NCI-H2081 (cell line): ENCODE measurements at regions not wholly inside any gene's neighbourhood (a gene's known extent, or its start where the extent isn't known, plus 50 kb on each side); places are given as distances from the start of the nearest gene placed in this dataset.

Experiments used
- DNase-seq, 2 experiments: peaks; one replicate each; lab custom pipeline; 2025; lab: John Stamatoyannopoulos, UW

GRCh38 chr2:128437204-128437565 is 118.5 kb upstream of the HS6ST1 start:
- DNase-seq, result no peak

DNA sequence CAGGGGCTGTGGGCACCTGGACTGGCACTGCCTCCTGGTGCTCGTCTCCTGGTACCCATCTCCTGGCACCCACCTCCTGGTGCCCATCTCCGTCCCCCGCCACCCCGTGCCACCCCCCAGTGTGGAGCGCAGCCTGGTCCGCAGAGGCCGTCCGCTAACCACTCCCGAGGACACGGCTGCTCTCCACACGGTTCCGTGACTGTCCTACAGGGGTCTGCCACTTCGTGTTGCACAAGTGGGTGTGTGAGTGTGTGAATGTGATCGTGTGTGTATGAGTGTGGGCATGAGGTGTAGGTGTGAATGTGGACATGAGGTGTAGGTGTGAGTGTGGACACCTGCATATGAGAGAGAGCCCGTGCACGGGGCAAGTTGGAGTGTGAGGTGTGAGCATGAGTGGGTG is 119.4 kb upstream of the HS6ST1 start:
- DNase-seq, result no peak

DNA sequence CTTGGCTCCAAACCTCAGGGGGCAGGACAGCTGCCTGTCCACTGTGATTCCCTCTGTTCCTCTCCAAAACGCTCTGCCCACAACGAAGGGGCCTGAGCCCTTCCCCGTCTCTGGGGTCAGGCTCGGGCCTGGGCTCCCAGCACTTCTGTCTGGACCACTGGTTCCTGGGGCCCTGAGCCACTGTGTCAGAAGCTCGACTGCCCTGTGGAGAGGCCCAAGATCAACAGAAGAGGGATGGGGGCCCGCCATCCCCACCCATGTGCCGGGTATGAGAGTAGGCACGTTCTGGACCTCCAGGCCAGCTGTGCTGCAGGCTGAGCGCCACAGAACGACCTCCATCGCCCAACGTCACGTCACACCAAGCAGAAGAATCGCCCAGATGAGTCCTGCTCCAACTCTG is 119.9 kb upstream of the HS6ST1 start:
- DNase-seq, result no peak

GRCh38 chr2:128439031-128439790 is 120.5 kb upstream of the HS6ST1 start:
- DNase-seq, result no peak

- no peak for DNase-seq
These were observed 121.4 kb upstream of the HS6ST1 start for GRCh38 chr2:128439791-128440665.

- peak; percentile 15 to 17 for DNase-seq
These were observed 122.1 kb upstream of the HS6ST1 start for GRCh38 chr2:128440666-128441340.

GRCh38 chr2:128441341-128442052 is 122.8 kb upstream of the HS6ST1 start:
- no peak for DNase-seq

DNA sequence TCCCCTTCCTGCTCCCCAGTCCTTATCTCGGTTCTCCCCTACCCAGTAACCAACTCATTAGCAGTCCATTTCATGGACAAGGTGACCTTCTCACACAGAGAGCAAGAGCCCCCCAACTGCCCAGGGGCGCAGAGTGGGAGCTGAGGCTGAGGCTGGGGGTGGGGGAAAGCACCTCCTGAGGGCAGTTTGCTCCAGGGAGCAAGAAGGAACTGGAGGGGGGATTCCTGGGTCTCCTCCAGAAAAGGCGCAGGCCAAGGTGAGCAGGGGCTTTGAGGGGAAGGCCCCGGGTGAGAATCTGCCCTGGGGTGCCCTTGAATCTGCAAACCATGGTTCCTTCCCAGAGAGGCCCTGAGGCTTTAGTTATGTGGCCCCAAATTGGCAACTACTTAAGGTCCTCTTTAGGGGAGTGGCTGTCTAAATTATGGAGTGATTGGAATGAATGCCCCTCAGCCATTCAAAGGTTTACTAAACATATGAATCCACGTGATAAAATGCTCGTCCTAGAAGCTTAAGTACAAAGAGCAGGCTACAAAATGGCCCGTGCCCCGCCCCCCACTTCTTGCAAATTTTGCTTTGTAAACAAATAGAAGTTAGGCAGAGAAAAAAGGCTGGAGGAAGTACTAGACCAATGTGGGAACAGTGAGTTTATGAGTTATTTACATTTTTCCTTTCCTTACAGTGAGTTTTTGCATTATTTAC is 123.5 kb upstream of the HS6ST1 start:
- no peak for DNase-seq

DNA sequence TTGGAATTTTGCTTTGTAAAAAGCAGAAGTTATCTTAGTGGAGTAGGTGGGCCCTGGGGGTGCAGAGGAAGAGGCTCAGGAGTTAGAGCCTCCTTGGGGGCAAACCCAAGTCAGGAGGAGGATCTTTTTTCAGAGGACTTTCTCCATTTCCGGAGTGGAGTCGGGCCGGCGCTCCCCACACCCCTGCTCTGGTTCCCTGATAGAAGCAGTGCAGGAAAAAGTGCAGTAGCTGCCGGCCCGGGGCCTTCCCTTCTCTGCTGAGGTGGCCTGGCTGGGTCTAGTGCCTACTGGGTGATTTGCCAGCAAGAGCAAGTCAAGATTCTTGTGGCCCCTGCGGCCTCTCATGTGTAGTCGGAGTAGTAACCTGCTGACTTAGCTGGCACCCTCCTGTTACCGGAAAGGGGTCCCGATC is 124.2 kb upstream of the HS6ST1 start:
- DNase-seq, result no peak

DNA sequence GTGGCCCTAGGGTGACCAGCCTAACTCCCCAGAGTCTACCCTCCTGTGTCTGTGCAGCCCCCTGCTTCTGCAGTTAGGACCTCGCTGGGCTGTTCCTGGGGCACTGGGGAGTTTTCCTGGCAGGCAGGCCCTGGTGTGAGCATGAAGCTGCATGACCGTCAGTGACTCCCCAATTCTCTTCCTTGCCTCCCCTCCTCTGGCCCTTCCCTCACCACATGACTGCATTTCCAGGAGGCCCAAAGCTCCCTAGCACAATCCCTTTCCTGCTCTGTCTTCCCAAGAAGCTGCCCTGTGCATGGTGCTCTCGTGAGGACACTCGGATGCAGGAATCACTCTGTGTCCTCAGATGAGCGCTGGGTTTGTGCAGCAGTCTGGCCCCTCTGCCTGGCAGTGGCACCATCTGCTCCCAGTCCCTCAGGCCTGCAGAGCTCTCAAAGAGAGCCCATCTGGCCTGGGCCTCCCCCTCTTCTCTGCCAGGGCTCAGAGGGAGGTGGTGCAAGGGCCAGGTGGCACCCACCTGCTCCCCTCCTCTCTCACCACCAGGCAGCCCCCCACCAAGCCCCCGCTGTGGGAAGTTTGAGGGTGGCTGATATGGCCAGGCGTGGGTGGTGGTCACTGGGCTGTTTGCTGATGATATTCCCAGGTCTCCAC is 125.6 kb upstream of the HS6ST1 start:
- no peak for DNase-seq

DNA sequence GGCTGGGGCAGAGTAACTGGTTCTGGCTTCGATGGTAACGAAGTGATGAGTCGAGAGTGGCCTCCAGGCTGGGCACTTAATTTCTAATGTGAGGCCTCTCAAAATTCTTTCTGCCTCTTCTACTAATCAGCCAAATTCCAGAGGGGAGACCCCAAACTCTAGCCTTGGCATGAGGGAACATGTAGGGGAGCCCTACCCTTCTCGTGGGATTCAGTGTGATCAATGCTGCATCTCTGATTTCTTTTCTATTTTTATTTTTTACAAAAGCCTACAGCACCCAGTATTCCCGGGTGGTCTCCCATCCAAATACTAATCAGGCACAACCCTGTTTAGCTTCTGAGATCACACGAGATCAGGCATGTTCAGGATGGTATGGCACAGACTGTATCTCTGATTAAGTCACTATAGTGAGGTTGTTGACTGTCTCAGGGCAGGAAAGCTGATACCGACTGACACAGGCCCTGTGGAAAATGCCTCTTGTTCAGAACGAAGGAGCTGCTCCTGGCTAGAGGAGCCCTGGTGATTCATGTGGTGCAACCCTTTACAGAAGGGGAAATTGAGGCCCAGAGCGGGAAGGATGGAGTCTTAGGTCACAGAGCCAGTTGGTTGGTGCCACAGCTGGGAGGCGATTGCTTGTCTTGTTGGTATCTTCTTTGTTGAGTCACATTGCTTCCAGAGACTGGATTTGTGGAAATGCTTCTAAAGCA is 126.3 kb upstream of the HS6ST1 start:
- no peak for DNase-seq

DNA sequence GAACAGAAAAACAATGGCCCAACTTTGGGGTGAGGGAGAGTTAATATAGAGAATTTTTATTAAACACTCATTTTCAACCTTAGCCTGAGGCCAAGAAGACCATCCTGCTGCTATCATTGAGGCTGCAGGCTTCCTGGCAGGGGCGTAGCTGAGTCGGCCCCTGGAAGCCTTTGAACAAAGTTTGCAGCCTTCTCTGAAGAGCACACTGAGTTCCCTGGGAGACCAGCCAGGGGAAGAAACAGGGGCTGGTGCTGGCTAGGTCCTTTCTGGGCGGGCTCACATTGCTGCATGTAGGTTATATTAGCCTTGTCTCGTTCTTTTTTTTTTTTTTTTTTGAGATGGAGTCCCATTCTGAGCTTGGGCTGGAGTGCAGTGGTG is 126.8 kb upstream of the HS6ST1 start:
- no peak for DNase-seq

GRCh38 chr2:128446049-128446873 is 127.6 kb upstream of the HS6ST1 start:
- no peak for DNase-seq

- no peak for DNase-seq
These were observed 128.3 kb upstream of the HS6ST1 start for GRCh38 chr2:128446874-128447537.

GRCh38 chr2:128447538-128447995 is 128.9 kb upstream of the HS6ST1 start:
- no peak for DNase-seq

DNA sequence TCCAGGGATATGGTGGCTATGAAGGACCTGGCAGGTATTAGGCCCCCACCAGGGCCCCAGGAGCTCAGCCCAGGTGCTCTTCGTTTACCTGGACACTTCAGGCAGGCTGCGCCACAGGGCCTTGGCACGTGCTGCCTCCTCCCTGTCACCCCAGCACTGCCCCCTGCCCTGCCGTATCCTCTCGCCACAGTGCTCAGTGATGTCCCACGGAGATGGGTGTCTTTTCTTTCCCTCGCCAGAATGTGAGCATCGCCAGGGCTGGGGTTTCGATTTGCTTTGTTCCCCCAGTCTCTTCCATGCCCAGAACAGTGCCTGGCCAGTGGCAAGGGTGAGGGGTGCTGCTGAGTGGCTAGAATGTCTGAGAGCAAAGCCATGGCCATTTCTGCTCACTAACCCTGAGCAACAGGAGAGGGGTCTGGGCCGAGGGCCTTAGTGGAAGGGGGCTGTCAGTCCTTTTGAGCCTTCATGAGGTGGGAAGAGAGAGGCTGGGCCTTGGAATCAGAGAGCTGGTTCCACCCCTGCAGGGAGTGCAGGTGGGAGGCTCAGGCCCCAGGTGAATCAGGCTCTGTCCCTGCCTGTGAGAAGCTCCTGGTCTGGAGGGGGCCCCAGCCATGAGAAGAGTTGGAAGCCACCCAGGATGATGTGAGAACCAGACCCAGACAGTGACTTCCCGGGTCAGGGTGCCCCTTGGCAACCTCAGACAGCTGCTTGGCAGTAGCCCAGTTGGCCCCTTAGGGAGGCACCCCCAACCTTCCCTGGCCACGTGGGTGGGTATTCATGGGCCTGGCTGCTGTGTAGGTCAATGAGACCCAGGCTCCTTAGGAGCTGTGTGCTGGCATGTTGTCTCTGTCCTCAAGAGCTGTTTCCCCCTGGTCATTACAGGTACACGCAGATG is 129.9 kb upstream of the HS6ST1 start:
- no peak for DNase-seq

DNA sequence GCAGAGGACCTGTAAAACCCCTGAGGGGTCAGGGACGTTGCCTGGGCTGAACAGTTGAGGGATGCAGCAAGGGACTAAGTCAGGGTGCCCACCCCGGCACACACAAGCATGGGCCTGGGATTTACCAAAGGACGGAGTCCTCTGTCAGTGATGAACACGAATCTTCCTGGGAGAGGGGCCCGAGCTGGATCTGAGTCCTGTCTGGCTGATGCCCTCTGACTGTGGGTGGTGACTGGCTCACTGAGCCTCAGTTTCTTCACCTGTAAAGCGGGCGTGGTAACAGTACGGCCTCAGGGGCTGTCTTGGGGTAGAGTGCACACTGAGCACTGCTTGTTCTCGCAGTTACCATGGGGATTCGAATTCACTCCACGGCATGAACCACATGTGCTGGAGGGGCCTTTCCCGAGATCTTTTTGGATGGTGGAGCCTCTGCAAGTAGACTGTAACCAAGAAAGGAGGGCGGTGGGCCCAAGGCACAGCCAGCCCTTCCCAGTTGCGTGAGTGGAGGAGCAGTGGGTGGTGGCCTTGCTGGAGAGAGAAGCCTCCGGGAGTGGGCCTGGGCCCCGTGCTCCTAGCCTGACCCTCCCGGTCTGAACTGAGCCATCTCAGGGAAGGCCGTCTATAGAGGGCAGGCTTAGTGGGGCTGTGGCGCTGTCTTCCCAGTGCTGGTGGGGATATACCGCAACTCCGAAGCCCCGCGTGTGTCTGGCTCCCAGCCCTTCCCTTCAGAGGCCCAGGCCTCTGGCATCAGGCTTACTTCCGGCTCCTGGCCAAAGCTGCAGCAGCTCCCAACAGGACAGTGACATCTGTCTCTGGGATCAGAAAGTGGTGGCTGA is 130.8 kb upstream of the HS6ST1 start:
- DNase-seq, result no peak
